ENCODE measurements at regions not wholly inside any gene's neighbourhood (a gene's known extent, or its start where the extent isn't known, plus 50 kb on each side); places are given as distances from the start of the nearest gene placed in this dataset.

DNA sequence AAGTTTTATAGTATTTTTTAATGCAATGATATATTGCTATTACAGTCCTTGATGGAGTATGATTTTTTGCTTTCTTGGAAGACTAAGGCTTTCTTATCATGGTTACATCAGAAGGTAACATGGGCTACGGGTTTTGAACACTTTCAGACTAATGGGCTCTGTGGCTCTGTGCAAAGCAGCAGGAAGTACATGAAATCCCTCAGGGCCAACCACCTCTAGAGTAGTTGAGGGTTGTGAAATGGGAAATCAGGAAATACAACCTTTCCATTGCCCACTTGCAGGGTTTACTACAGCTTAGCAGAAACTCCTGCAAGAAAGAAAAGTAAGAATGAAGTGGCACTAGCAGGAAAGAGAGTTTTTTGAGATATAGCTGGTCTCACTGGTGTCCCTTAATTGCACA lies 853.5 kb downstream of the KCNMA1 start:
- intact Hi-C loops (cut with DNase I; ENCODE audit: low total_unique reads) = no loop called here
- peaks cover 0 to 4% (median 0%) of the 10 kb centered on the region in 4 donors for H3K4me1 ChIP-seq
- 63 to 77% (median 68%) methylated on average over 1 of the region's 1 CpG for WGBS, 5 donors
- H3K36me3 ChIP-seq = no peaks in the 10 kb centered on the region
- DNase-seq = no peak
- H3K9me3 ChIP-seq = peaks cover 0 to 4% (median 0%) of the 10 kb centered on the region in 4 donors
- H3K27ac ChIP-seq = no peak overlapping the region
- no peak overlapping the region for H3K4me3 ChIP-seq
- TF ChIP-seq EP300 (IDR thresholded peaks at IDR 0.05) (no peak), POLR2A (IDR thresholded peaks at IDR 0.05) (no peak), POLR2AphosphoS5 (IDR thresholded peaks at IDR 0.05) (no peak)
- TF ChIP-seq, protein P1, sequence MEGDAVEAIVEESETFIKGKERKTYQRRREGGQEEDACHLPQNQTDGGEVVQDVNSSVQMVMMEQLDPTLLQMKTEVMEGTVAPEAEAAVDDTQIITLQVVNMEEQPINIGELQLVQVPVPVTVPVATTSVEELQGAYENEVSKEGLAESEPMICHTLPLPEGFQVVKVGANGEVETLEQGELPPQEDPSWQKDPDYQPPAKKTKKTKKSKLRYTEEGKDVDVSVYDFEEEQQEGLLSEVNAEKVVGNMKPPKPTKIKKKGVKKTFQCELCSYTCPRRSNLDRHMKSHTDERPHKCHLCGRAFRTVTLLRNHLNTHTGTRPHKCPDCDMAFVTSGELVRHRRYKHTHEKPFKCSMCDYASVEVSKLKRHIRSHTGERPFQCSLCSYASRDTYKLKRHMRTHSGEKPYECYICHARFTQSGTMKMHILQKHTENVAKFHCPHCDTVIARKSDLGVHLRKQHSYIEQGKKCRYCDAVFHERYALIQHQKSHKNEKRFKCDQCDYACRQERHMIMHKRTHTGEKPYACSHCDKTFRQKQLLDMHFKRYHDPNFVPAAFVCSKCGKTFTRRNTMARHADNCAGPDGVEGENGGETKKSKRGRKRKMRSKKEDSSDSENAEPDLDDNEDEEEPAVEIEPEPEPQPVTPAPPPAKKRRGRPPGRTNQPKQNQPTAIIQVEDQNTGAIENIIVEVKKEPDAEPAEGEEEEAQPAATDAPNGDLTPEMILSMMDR (IDR thresholded peaks at IDR 0.05) = no peak
- no peaks in the 10 kb centered on the region for H3K27me3 ChIP-seq

DNA sequence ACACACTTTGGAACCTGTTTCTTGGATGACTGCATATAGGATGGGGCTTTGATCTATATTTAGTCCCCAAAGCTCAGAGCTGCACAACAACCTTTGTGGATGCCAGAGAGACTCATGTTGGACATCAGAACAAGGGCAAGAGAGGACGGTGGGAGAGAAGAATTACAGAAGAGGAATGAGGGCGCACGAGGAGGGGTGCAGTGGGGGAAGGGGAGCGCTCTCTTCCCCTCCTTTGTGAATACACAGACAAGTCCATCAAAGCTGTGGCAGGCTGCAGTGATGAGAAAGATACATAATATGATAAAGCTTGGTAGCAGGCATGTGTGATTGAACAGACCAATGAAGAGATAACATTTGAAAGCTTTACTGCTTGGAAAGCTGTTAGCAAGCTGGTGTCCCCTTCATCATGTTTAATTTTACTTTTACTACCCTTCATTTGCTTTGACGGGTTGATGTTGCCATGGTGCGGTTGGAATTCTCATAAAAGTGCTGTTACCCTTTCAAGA lies 857.8 kb downstream of the KCNMA1 start:
- no peak overlapping the region for H3K4me3 ChIP-seq
- no peaks in the 10 kb centered on the region for H3K36me3 ChIP-seq
- H3K9me3 ChIP-seq = peaks cover 0 to 14% (median 5%) of the 10 kb centered on the region in 4 donors
- intact Hi-C loops (cut with DNase I; ENCODE audit: low total_unique reads) = no loop called here
- no peaks in the 10 kb centered on the region for H3K27me3 ChIP-seq
- H3K27ac ChIP-seq = no peak overlapping the region
- H3K4me1 ChIP-seq = peaks cover 0 to 7% (median 0%) of the 10 kb centered on the region in 4 donors
- 63 to 78% (median 75%) methylated on average over 6 of the region's 6 CpGs for WGBS, 5 donors
- DNase-seq = no peak
- TF ChIP-seq POLR2AphosphoS5 (IDR thresholded peaks at IDR 0.05) (no peak), EP300 (IDR thresholded peaks at IDR 0.05) (no peak), POLR2A (IDR thresholded peaks at IDR 0.05) (no peak)
- TF ChIP-seq, protein P1 (IDR thresholded peaks at IDR 0.05) = no peak

GRCh38 chr10:76778914-76779795 lies 858.5 kb downstream of the KCNMA1 start:
- whole genome bisulfite sequencing, 5 donors = 41 to 50% (median 46%) methylated on average over 10 of the region's 10 CpGs

GRCh38 chr10:76774987-76775603 lies 862.5 kb downstream of the KCNMA1 start:
- Histone ChIP-seq H3K4me3 (no peak overlapping the region), H3K27me3 (no peaks in the 10 kb centered on the region), H3K4me1 (peaks cover 0 to 7% (median 0%) of the 10 kb centered on the region in 4 donors), H3K36me3 (no peaks in the 10 kb centered on the region), H3K9me3 (peaks cover 0 to 20% (median 6%) of the 10 kb centered on the region in 4 donors), H3K27ac (no peak overlapping the region)
- intact Hi-C loops (cut with DNase I; ENCODE audit: low total_unique reads) = no loop called here
- TF ChIP-seq POLR2A (IDR thresholded peaks at IDR 0.05) (no peak), POLR2AphosphoS5 (IDR thresholded peaks at IDR 0.05) (no peak), EP300 (IDR thresholded peaks at IDR 0.05) (no peak)
- TF ChIP-seq, protein P1 (IDR thresholded peaks at IDR 0.05) = no peak
- 76 to 96% (median 92%) methylated on average over 4 of the region's 4 CpGs for WGBS, 5 donors
- no peak for DNase-seq

More at GRCh38 chr10:76778914-76779795, 858.5 kb downstream of the KCNMA1 start:
- H3K27ac ChIP-seq = no peak overlapping the region
- H3K36me3 ChIP-seq = no peaks in the 10 kb centered on the region
- peaks cover 0 to 17% (median 8%) of the 10 kb centered on the region in 4 donors for H3K9me3 ChIP-seq
- DNase-seq = peak in 1 of 2 donors; percentile 41
- no peak for TF ChIP-seq EP300 (IDR thresholded peaks at IDR 0.05)
- TF ChIP-seq, protein P1 (IDR thresholded peaks at IDR 0.05) = no peak
- TF ChIP-seq POLR2A (IDR thresholded peaks at IDR 0.05) = no peak
- TF ChIP-seq POLR2AphosphoS5 (IDR thresholded peaks at IDR 0.05) = no peak
- no peak overlapping the region for H3K4me3 ChIP-seq
- peaks cover 0 to 7% (median 0%) of the 10 kb centered on the region in 4 donors for H3K4me1 ChIP-seq
- intact Hi-C loops (cut with DNase I; ENCODE audit: low total_unique reads) = no loop called here
- no peaks in the 10 kb centered on the region for H3K27me3 ChIP-seq
